ENCODE measurements at regions not wholly inside any gene's neighbourhood (a gene's known extent, or its start where the extent isn't known, plus 50 kb on each side); places are given as distances from the start of the nearest gene placed in this dataset.

- no peak overlapping the region for H3K4me2 ChIP-seq (ENCODE audit: low read length)
- H3K36me3 ChIP-seq (ENCODE audit: insufficient read depth, low read length): no peaks in the 10 kb centered on the region
- H2AFZ ChIP-seq (ENCODE audit: low read depth, low read length): no peak overlapping the region
- H3K79me2 ChIP-seq (replicated peaks; ENCODE audit: insufficient read depth, low read length): no peaks in the 10 kb centered on the region
- no peak overlapping the region for H3K27ac ChIP-seq (ENCODE audit: low read length)
- no peaks in the 10 kb centered on the region for H3K9me2 ChIP-seq (ENCODE audit: insufficient read depth, low read length)
- no peak overlapping the region for H3K9ac ChIP-seq (ENCODE audit: low read length)
- H3K9me3 ChIP-seq (ENCODE audit: low read length): no peaks in the 10 kb centered on the region
- no peaks in the 10 kb centered on the region for H3K27me3 ChIP-seq (ENCODE audit: insufficient read depth, low read depth, low read length)
- no peaks in the 10 kb centered on the region for H4K20me1 ChIP-seq (ENCODE audit: insufficient read depth)
- H3K4me3 ChIP-seq (ENCODE audit: low read length): no peak overlapping the region
- TF ChIP-seq TAF1 (IDR thresholded peaks at IDR 0.05; ENCODE audit: low read depth) (no peak), EP300 (conservative IDR thresholded peaks at IDR 0.05; ENCODE audit: poor library complexity, severe bottlenecking) (no peak), RAD21 (conservative IDR thresholded peaks at IDR 0.05) (no peak), MXI1 (conservative IDR thresholded peaks at IDR 0.05; ENCODE audit: poor library complexity, severe bottlenecking) (no peak), SMC3 (conservative IDR thresholded peaks at IDR 0.05; ENCODE audit: poor library complexity) (no peak), POLR2AphosphoS5 (IDR thresholded peaks at IDR 0.05) (no peak), EZH2 (IDR thresholded peaks at IDR 0.05; ENCODE audit: borderline replicate concordance, insufficient read depth, low read length, poor library complexity, severe bottlenecking) (no peak)
- TF ChIP-seq, protein P1, sequence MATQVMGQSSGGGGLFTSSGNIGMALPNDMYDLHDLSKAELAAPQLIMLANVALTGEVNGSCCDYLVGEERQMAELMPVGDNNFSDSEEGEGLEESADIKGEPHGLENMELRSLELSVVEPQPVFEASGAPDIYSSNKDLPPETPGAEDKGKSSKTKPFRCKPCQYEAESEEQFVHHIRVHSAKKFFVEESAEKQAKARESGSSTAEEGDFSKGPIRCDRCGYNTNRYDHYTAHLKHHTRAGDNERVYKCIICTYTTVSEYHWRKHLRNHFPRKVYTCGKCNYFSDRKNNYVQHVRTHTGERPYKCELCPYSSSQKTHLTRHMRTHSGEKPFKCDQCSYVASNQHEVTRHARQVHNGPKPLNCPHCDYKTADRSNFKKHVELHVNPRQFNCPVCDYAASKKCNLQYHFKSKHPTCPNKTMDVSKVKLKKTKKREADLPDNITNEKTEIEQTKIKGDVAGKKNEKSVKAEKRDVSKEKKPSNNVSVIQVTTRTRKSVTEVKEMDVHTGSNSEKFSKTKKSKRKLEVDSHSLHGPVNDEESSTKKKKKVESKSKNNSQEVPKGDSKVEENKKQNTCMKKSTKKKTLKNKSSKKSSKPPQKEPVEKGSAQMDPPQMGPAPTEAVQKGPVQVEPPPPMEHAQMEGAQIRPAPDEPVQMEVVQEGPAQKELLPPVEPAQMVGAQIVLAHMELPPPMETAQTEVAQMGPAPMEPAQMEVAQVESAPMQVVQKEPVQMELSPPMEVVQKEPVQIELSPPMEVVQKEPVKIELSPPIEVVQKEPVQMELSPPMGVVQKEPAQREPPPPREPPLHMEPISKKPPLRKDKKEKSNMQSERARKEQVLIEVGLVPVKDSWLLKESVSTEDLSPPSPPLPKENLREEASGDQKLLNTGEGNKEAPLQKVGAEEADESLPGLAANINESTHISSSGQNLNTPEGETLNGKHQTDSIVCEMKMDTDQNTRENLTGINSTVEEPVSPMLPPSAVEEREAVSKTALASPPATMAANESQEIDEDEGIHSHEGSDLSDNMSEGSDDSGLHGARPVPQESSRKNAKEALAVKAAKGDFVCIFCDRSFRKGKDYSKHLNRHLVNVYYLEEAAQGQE (IDR thresholded peaks at IDR 0.05; ENCODE audit: borderline replicate concordance): no peak
- TF ChIP-seq, protein P2, sequence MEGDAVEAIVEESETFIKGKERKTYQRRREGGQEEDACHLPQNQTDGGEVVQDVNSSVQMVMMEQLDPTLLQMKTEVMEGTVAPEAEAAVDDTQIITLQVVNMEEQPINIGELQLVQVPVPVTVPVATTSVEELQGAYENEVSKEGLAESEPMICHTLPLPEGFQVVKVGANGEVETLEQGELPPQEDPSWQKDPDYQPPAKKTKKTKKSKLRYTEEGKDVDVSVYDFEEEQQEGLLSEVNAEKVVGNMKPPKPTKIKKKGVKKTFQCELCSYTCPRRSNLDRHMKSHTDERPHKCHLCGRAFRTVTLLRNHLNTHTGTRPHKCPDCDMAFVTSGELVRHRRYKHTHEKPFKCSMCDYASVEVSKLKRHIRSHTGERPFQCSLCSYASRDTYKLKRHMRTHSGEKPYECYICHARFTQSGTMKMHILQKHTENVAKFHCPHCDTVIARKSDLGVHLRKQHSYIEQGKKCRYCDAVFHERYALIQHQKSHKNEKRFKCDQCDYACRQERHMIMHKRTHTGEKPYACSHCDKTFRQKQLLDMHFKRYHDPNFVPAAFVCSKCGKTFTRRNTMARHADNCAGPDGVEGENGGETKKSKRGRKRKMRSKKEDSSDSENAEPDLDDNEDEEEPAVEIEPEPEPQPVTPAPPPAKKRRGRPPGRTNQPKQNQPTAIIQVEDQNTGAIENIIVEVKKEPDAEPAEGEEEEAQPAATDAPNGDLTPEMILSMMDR (IDR thresholded peaks at IDR 0.05; ENCODE audit: poor library complexity, severe bottlenecking): no peak
- no peaks in the 10 kb centered on the region for H3F3A ChIP-seq (ENCODE audit: insufficient read depth, low read length, poor library complexity, severe bottlenecking)
Measured at GRCh38 chr5:98158440-98158839, 615.0 kb upstream of the RGMB start.

DNA sequence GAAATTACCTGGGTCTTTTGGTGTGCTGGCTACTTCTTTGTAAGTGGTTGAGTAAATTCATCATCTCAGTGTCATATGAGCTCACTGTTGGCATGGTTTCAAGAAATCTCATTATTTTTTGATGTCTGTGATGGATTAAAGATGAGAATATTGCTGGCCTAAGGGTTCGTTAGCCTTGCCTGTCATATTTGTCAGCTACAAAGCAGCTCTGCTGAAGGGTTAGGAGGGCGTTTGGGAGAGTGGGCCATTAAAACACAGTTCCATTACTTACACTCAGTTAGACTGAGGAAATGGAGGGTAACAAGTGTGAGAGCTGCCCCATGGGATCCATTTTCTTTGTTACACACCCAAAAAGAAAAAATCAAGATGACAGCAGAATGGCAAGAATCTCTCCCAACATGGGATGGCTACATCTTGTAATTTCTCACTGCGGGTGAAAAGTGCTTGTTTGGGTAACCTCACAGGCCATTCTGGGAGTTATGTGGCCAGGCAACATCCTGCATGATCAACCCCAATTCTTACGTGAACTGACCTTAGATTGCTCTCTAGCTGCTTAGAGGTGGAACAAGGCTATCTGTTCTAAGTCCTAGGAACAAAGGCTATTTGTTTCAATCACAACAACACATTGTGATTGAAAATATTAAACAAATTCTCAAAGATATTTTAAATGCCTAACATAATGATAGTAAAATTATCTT is 609.5 kb upstream of the RGMB start:
- no peaks in the 10 kb centered on the region for H3F3A ChIP-seq (ENCODE audit: insufficient read depth, low read length, poor library complexity, severe bottlenecking)
- peak overlapping the region; percentile 87 for H3K27ac ChIP-seq (ENCODE audit: low read length)
- no peaks in the 10 kb centered on the region for H4K20me1 ChIP-seq (ENCODE audit: insufficient read depth)
- H3K9me3 ChIP-seq (ENCODE audit: low read length): no peaks in the 10 kb centered on the region
- H2AFZ ChIP-seq (ENCODE audit: low read depth, low read length): no peak overlapping the region
- H3K79me2 ChIP-seq (replicated peaks; ENCODE audit: insufficient read depth, low read length): no peaks in the 10 kb centered on the region
- peak overlapping the region; percentile 43 for H3K9ac ChIP-seq (ENCODE audit: low read length)
- H3K4me2 ChIP-seq (ENCODE audit: low read length): peak overlapping the region; percentile 52
- no peaks in the 10 kb centered on the region for H3K27me3 ChIP-seq (ENCODE audit: insufficient read depth, low read depth, low read length)
- TF ChIP-seq MXI1 (conservative IDR thresholded peaks at IDR 0.05; ENCODE audit: poor library complexity, severe bottlenecking) (no peak), EP300 (conservative IDR thresholded peaks at IDR 0.05; ENCODE audit: poor library complexity, severe bottlenecking) (peak; percentile 94), POLR2AphosphoS5 (IDR thresholded peaks at IDR 0.05) (peak; percentile 78), SMC3 (conservative IDR thresholded peaks at IDR 0.05; ENCODE audit: poor library complexity) (peak; percentile 21), RAD21 (conservative IDR thresholded peaks at IDR 0.05) (peak; percentile 22), TAF1 (IDR thresholded peaks at IDR 0.05; ENCODE audit: low read depth) (no peak), EZH2 (IDR thresholded peaks at IDR 0.05; ENCODE audit: borderline replicate concordance, insufficient read depth, low read length, poor library complexity, severe bottlenecking) (no peak)
- TF ChIP-seq, protein P2 (IDR thresholded peaks at IDR 0.05; ENCODE audit: poor library complexity, severe bottlenecking): no peak
- TF ChIP-seq, protein P1 (IDR thresholded peaks at IDR 0.05; ENCODE audit: borderline replicate concordance): no peak
- peak overlapping the region; percentile 50 for H3K4me3 ChIP-seq (ENCODE audit: low read length)
- H3K36me3 ChIP-seq (ENCODE audit: insufficient read depth, low read length): no peaks in the 10 kb centered on the region
- H3K9me2 ChIP-seq (ENCODE audit: insufficient read depth, low read length): no peaks in the 10 kb centered on the region
